GM12873 (cell line): ENCODE measurements at regions not wholly inside any gene's neighbourhood (a gene's known extent, or its start where the extent isn't known, plus 50 kb on each side); places are given as distances from the start of the nearest gene placed in this dataset.

ENCODE experiments used
- CTCF ChIP-seq: IDR thresholded peaks from 2 replicates; pipeline ENCODE4 v1.5.1; 2012; ENCODE audit warnings: low read depth, mild to moderate bottlenecking, moderate library complexity, low read length, control low read depth; ENCODE audit not compliant: insufficient read depth; ENCODE audit errors: missing control alignments

GRCh38 chr12:24356240-24356804 lies 406.9 kb upstream of the SOX5 start:
- no peak for TF ChIP-seq CTCF

- TF ChIP-seq CTCF = no peak
Measured at GRCh38 chr12:24352363-24352762, 402.9 kb upstream of the SOX5 start.

GRCh38 chr12:24349051-24349799 lies 399.8 kb upstream of the SOX5 start:
- no peak for TF ChIP-seq CTCF

- no peak for TF ChIP-seq CTCF
Measured at GRCh38 chr12:24328261-24328660, 378.8 kb upstream of the SOX5 start.

GRCh38 chr12:24325331-24325730 lies 375.9 kb upstream of the SOX5 start:
- no peak for TF ChIP-seq CTCF

- no peak for TF ChIP-seq CTCF
Measured at GRCh38 chr12:24307716-24308335, 358.4 kb upstream of the SOX5 start.

GRCh38 chr12:24307153-24307552 lies 357.7 kb upstream of the SOX5 start:
- TF ChIP-seq CTCF = no peak
